AG10803 (cell line): ENCODE measurements at regions not wholly inside any gene's neighbourhood (a gene's known extent, or its start where the extent isn't known, plus 50 kb on each side); places are given as distances from the start of the nearest gene placed in this dataset.

Experiments used
- DNase-seq: peaks from one replicate; pipeline ENCODE4 v3.0.0; 2010; ENCODE audit warnings: low read depth
- H3K4me3 ChIP-seq: 2 replicates; pipeline ENCODE4 v1.5.1; 2011; ENCODE audit warnings: mild to moderate bottlenecking, low read length, control low read depth
- TF ChIP-seq, protein P1 (sequence below): conservative IDR thresholded peaks from 2 replicates; pipeline ENCODE4 v1.5.1; 2011; ENCODE audit warnings: mild to moderate bottlenecking, low read length, control low read depth, inconsistent platforms

DNA sequence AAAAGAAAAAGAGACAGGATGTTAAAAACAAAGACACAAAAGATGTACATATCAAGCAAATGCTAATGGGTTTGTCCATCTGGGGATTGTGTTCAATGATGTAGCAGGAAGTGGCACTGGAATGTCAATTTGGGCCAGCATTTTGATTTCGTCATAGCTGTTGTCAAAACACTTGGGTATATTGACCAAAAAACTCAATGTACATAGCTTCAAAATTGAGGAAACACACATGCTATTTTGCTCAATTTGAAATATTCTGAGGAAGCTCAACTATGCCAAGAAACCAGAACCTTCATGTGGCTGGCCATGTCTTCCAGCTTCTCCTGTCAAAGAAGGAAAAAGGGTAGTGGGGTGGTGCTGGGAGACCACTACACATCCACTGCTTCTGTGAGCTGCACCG, 212.7 kb upstream of the GHITM start:
- no peak for DNase-seq
- TF ChIP-seq, protein P1, sequence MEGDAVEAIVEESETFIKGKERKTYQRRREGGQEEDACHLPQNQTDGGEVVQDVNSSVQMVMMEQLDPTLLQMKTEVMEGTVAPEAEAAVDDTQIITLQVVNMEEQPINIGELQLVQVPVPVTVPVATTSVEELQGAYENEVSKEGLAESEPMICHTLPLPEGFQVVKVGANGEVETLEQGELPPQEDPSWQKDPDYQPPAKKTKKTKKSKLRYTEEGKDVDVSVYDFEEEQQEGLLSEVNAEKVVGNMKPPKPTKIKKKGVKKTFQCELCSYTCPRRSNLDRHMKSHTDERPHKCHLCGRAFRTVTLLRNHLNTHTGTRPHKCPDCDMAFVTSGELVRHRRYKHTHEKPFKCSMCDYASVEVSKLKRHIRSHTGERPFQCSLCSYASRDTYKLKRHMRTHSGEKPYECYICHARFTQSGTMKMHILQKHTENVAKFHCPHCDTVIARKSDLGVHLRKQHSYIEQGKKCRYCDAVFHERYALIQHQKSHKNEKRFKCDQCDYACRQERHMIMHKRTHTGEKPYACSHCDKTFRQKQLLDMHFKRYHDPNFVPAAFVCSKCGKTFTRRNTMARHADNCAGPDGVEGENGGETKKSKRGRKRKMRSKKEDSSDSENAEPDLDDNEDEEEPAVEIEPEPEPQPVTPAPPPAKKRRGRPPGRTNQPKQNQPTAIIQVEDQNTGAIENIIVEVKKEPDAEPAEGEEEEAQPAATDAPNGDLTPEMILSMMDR: no peak
- H3K4me3 ChIP-seq: no peak overlapping the region

DNA sequence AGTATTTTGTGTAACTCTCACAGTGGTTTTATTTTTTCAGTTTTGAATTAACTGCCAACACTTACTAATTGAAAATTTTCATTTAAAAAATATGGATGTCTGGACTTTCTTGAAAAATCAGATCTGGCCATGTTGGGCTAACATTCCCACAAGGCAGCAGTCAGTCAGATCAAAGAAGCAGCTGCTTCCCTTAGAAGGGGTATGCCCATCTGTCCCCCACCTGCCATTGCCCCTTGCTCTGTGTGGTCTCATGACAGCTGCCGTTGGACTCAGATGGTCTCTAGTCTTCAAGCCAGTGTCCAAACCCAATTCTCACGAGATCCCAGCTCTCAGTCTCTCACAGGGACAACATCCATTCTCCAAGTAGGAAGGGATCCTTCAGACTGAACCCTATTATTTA, 212.1 kb upstream of the GHITM start:
- TF ChIP-seq, protein P1: no peak
- no peak overlapping the region for H3K4me3 ChIP-seq
- DNase-seq: no peak

DNA sequence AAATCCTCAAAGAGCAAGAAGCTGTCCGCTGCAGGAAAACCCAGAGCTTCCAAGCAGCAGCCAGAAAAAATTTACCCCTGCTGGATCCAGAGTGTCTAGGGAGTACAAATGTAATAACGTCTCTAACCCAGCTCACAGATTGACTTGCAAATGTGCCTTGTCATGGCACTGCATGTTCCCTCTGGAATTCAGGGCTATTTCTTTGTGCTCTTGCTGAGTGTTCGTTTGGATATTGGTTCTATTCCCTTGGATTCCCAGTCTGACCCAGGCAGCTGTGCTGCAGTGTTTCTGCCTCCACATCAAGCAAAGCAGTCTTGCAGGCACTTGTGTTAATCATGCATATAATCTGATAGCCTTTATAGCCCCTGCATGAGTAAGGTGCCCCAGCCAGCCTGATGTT, 209.9 kb upstream of the GHITM start:
- TF ChIP-seq, protein P1: no peak
- no peak for DNase-seq
- H3K4me3 ChIP-seq: no peak overlapping the region

DNA sequence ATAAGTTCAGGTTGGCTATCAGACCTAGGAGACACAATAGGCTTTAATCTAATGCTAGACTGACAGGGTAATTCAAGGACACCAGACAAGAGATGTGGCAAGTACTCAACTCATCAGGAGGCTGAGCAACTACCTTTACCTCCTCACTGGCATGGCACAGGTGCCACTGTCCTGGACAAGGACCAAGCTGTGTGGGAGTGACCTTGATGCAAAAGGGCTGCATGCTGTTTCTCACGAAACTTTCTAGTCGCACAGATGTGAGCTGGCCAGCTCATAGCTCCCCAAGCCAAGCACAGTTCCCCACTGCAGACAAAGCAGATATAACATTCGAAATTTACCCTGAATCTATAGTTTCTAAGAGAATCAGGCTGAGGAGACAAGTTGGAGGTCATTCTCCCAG, 207.6 kb upstream of the GHITM start:
- H3K4me3 ChIP-seq: no peak overlapping the region
- TF ChIP-seq, protein P1: no peak
- no peak for DNase-seq

DNA sequence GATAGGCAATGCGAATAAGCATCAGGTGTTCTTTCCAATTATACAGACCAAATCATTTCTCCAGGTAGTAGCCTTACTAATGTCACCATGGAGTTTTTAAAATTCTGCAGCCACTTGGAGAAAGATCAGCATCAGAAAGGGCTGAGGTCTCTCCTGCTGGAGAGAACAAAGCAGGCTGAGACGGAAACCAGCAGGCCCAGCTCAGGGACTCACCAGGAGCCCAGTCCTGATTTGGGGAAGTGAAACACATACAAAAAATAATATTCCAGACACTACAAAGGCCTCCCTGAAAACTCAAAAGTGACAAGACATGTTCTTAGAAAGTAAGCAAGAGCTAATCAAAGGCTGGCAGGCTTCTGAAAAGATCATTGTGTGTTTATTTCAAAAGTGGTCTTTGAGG, 207.1 kb upstream of the GHITM start:
- no peak overlapping the region for H3K4me3 ChIP-seq
- TF ChIP-seq, protein P1: no peak
- DNase-seq: no peak

DNA sequence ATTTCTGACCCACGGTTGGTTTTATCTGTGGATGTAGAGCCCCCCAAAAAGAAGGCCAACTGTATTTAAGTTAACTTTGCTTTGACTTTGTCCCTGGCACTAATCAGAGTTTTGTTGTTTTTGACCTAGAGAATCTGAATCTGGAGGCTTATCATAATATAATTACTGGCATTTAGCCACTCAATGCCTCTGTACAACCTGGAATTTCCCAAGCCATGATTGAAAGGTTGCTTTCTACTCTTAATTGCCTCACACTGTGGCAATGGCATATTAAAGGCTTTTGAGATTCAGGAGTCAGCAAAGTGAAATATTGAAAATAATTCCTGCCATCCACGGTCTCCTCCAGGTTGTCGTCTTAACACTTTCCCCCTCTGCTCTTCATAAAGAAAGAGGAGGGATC, 205.2 kb upstream of the GHITM start:
- TF ChIP-seq, protein P1: no peak
- no peak overlapping the region for H3K4me3 ChIP-seq
- no peak for DNase-seq

DNA sequence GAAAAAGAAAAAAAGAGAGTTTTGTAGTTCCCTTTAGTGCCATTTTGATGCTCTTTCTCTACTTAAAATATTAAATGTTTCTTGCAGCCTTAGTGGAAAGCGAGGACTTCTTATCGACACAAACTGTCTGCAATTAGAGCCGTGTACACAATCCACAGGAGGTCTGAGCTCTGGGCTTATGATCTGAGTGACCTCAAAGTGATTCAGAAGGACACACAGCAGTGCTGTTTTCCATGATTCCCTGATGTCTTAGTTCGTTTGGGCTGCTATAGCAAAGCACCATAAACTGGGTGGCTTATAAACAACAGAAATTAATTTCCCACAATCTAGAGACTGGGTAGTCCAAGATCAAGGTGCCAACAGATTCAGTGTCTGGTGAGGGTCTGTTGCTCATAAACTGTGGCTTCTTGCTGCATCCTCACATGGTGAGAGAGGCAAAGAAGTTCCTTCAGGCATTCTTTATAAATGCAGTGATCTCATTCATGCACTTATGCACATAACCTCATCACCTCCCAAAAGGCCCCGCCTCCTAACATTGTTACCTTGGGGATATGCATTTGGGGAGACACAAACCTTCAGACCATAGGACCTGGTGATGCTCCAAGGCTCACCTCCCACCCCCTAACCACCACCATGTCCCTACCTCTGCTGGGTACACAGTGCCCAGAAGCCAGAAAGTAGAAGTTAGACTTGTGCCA, 204.5 kb upstream of the GHITM start:
- TF ChIP-seq, protein P1: no peak
- no peak for DNase-seq

More for the DNA sequence above, 204.5 kb upstream of the GHITM start:
- H3K4me3 ChIP-seq: no peak overlapping the region
